Loucy (cell line): ENCODE measurements at regions not wholly inside any gene's neighbourhood (a gene's known extent, or its start where the extent isn't known, plus 50 kb on each side); places are given as distances from the start of the nearest gene placed in this dataset.

Source experiments
- H2AFZ ChIP-seq: fragments of 200-600 bp; sonication (generic); 2 replicates; pipeline ENCODE4 v1.6.0; 2016; ENCODE audit warnings: antibody characterized with exemption, mild to moderate bottlenecking, low read length, moderate library complexity
- H3F3A ChIP-seq: fragments of 200-600 bp; 2 replicates; pipeline ENCODE4 v1.6.0; 2016; ENCODE audit warnings: antibody characterized with exemption, low read depth, mild to moderate bottlenecking
- H3K27me3 ChIP-seq: fragments of 200-600 bp; sonication (generic); 2 replicates; pipeline ENCODE4 v1.6.1; 2014; ENCODE audit warnings: low read length, mild to moderate bottlenecking; ENCODE audit not compliant: insufficient read depth, poor library complexity, severe bottlenecking
- H3K36me3 ChIP-seq: fragments of 200-600 bp; sonication (generic); 2 replicates; pipeline ENCODE4 v1.6.1; 2016; ENCODE audit warnings: low read length; ENCODE audit not compliant: insufficient read depth
- H3K4me1 ChIP-seq: fragments of 200-600 bp; sonication (generic); 2 replicates; pipeline ENCODE4 v1.5.1; 2014; ENCODE audit warnings: low read length, mild to moderate bottlenecking; ENCODE audit not compliant: insufficient read depth, poor library complexity, severe bottlenecking
- H3K4me2 ChIP-seq: fragments of 200-600 bp; sonication (generic); 2 replicates; pipeline ENCODE4 v1.6.0; 2014; ENCODE audit warnings: antibody characterized with exemption, low read length, low read depth, mild to moderate bottlenecking; ENCODE audit not compliant: poor library complexity, severe bottlenecking
- H3K4me3 ChIP-seq: fragments of 200-600 bp; sonication (generic); 2 replicates; pipeline ENCODE4 v1.5.1; 2014; ENCODE audit warnings: low read length, mild to moderate bottlenecking, mixed read lengths; ENCODE audit not compliant: poor library complexity, severe bottlenecking
- H3K79me2 ChIP-seq: fragments of 200-600 bp; sonication (generic); 2 replicates; pipeline ENCODE4 v1.6.1; 2014; ENCODE audit warnings: low read length; ENCODE audit not compliant: insufficient read depth
- H3K9ac ChIP-seq: fragments of 200-600 bp; sonication (generic); 2 replicates; pipeline ENCODE4 v1.6.0; 2014; ENCODE audit warnings: mild to moderate bottlenecking, low read depth, low read length, moderate library complexity; ENCODE audit not compliant: poor library complexity, severe bottlenecking
- H3K9me2 ChIP-seq: fragments of 200-600 bp; sonication (generic); replicated peaks from 2 replicates; pipeline ENCODE4 v1.6.1; 2016; ENCODE audit warnings: low read depth, low read length, mixed read lengths
- H3K9me3 ChIP-seq: fragments of 200-600 bp; sonication (generic); 2 replicates; pipeline ENCODE4 v1.6.1; 2014; ENCODE audit warnings: mild to moderate bottlenecking, antibody characterized with exemption, low read length, low read depth; ENCODE audit not compliant: insufficient read depth
- H4K20me1 ChIP-seq: fragments of 200-600 bp; sonication (generic); 2 replicates; pipeline ENCODE4 v1.6.0; 2014; ENCODE audit warnings: antibody characterized with exemption, low read length, mild to moderate bottlenecking; ENCODE audit not compliant: insufficient read depth, poor library complexity, severe bottlenecking
- CTCF ChIP-seq: fragments of 200-600 bp; sonication (generic); conservative IDR thresholded peaks from 2 replicates; pipeline ENCODE4 v1.5.1; 2014; ENCODE audit warnings: mild to moderate bottlenecking, antibody characterized with exemption, low read length
- EZH2phosphoT487 ChIP-seq: fragments of 200-600 bp; IDR thresholded peaks from 2 replicates; pipeline ENCODE4 v1.6.1; 2018; ENCODE audit warnings: antibody characterized with exemption, mild to moderate bottlenecking, moderate library complexity, borderline replicate concordance

- Histone ChIP-seq H2AFZ (no peak overlapping the region), H3K9me2 (no peaks in the 10 kb centered on the region), H3K79me2 (no peaks in the 10 kb centered on the region), H4K20me1 (no peaks in the 10 kb centered on the region), H3K36me3 (no peaks in the 10 kb centered on the region), H3K4me1 (no peaks in the 10 kb centered on the region), H3K4me2 (no peak overlapping the region), H3K27me3 (no peaks in the 10 kb centered on the region), H3K9me3 (no peaks in the 10 kb centered on the region), H3K9ac (no peak overlapping the region), H3F3A (no peaks in the 10 kb centered on the region), H3K4me3 (no peak overlapping the region)
- TF ChIP-seq CTCF = no peak
- TF ChIP-seq EZH2phosphoT487 = no peak
Measured at GRCh38 chr2:240238786-240239185, 98.3 kb upstream of the OTOS start.

DNA sequence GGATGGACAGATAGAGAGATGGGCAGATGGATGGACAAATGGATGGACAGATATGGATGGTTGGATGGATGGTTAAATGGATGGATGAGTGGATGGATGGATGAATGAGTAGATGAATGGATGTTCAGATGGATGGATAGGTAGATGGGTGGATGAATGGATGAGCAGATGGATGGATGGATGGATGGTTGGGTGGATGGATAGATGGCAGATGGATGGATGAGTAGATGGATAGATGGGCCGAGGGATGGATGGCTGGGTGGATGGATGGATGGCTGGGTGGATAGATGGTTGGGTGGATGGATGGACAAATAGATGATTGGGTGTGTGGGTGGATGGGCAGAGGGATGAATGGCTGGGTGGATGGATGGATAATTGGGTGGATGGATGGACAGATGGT is 98.9 kb upstream of the OTOS start:
- H3K9me3 ChIP-seq = no peaks in the 10 kb centered on the region; the same call in 1 of the 2 replicates
- no peak overlapping the region for H2AFZ ChIP-seq
- H3K4me3 ChIP-seq = no peak overlapping the region
- no peaks in the 10 kb centered on the region for H4K20me1 ChIP-seq
- no peaks in the 10 kb centered on the region for H3K9me2 ChIP-seq
- no peaks in the 10 kb centered on the region for H3K36me3 ChIP-seq
- H3K79me2 ChIP-seq = no peaks in the 10 kb centered on the region
- TF ChIP-seq EZH2phosphoT487 = no peak
- TF ChIP-seq CTCF = no peak
- H3K27me3 ChIP-seq = no peaks in the 10 kb centered on the region
- no peaks in the 10 kb centered on the region for H3K4me1 ChIP-seq
- no peaks in the 10 kb centered on the region for H3F3A ChIP-seq
- no peak overlapping the region for H3K4me2 ChIP-seq
- no peak overlapping the region for H3K9ac ChIP-seq

DNA sequence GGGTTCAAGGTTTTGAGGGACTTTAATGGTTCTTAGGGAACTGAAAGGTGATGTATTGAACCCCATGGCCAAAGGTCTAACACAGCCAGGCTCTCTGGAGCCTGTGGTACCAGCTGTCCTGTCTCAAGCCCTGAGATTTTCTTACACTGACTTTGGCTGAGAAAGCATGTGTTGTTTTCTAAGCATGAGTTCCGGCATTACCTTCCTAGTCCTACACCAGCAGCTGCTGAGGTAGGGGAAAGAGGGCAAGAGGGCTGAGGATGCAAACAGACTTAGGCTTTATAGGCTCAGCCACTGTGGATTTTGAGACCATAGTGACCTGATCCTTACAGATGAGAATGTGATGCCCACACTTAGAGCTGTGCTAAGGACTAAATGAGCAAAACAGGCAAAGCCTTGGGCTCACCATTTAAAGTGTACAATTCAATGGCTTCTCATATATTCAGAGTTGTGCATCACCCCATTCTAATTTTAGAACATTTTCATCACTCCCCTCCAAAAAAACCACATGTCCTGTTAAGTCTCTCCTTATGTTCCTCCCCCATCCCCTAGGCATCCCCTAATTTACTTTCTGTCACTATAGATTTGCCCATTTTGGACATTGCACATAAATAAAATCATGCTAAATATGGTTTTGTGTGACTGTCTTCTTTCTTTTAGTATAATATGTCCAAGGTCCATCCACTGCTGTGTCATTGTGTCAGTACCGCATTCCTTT is 99.7 kb upstream of the OTOS start:
- TF ChIP-seq CTCF = no peak
- TF ChIP-seq EZH2phosphoT487 = no peak
- Histone ChIP-seq H3K36me3 (no peaks in the 10 kb centered on the region), H3K79me2 (no peaks in the 10 kb centered on the region), H2AFZ (no peak overlapping the region), H3K9me3 (peaks cover 1% of the 10 kb centered on the region; the same call in 1 of the 2 replicates), H3K9ac (no peak overlapping the region), H3K4me2 (no peak overlapping the region), H3K4me3 (no peak overlapping the region), H4K20me1 (no peaks in the 10 kb centered on the region), H3K4me1 (no peaks in the 10 kb centered on the region), H3F3A (no peaks in the 10 kb centered on the region), H3K27me3 (no peaks in the 10 kb centered on the region), H3K9me2 (no peaks in the 10 kb centered on the region)
